Head of caudate nucleus (tissue), 42 donors: ENCODE measurements at regions not wholly inside any gene's neighbourhood (a gene's known extent, or its start where the extent isn't known, plus 50 kb on each side); places are given as distances from the start of the nearest gene placed in this dataset.
A peak's percentile ranks its signal among the peaks of the same experiment; 100 is the strongest.

Experiments
- DNase-seq, 42 donors: peaks; one replicate each; pipeline versions ENCODE4 v3.0.0 to v3.0.0-alpha.2; 2020 to 2021; ENCODE audit warnings: mixed read lengths in 7 of 42
- intact Hi-C: fragments of 100-400 bp; cut with DNase I; formaldehyde crosslinking; loops from one replicate; pipeline ENCODE4 v1.15.0; 2022

DNA sequence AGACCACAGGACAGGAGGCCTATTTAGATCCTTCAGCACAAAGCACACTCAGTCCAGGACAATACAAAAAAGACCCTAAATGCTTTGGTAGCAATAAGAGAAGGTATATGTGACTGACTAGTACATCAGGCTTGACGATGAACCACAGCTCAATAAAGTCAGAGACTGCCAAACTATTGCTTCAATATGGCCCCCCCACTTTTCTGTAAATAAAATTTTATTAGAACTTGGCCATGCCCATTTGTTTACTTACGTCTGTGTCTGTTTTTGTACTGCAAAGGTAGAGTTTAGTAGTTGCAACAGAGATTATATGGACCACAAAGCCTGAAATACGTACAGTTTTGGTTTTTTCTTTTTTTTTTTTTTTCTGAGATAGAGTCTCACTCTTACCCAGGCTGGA lies 136.7 kb downstream of the IRS2 start:
- DNase-seq = no peak
- intact Hi-C loops = no loop called here

DNA sequence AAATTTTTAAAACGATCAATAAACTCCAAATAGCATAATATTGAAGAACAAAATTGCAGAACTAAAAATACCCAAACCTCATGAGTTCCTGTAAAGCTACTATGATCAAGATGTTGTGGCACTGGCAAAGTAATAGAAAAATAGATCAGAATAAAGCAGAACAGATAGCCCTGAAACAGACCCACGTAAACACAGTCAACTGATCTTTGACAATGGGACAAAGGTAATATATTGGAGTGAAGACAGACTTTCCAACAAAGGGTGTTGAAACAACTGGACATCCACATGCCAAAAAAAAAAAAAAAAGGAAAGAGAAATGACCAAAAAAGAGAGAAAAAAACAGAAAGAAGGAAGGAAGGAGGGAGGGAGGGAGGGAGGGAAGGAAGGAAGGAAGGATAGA lies 138.7 kb downstream of the IRS2 start:
- intact Hi-C loops = no loop called here
- no peak for DNase-seq

DNA sequence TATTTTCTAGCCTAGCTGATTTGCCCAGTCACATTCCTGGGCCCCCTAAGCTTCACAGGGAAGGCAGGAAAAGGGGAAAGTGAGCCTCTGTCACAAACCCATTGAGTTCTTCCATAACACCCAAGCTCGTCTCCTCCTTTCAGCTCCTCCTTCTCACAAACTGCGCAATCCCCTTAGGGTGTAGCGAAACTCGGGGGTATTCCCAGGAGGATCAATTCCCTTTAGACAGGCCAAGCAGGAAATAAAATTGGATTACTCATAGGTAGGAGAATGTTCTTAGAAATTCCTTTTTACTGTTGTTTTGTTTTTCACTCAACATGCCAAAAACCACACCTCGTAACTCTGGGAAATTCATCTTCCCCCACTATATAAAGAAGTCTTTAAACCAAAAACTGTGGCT lies 139.3 kb downstream of the IRS2 start:
- intact Hi-C loops = no loop called here
- no peak for DNase-seq

DNA sequence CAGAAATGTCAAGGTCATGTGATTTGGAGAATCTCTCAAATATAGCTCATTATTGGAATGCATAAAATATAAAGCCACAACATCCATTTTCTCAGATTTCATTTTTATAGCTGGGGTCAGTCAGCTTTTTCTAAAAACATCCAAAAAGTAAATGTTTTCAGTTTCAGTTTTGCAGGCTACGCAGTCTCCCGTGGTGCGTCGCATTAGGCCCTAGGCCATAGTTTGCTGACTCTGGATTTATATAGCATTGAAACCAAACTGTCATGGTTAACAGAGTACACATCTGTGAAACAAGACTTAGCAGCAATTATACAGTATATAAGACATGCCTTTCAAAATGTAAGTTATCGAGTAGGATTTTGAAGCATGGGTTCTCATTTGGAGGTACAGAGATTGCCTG lies 140.0 kb downstream of the IRS2 start:
- DNase-seq = no peak
- intact Hi-C loops = no loop called here

DNA sequence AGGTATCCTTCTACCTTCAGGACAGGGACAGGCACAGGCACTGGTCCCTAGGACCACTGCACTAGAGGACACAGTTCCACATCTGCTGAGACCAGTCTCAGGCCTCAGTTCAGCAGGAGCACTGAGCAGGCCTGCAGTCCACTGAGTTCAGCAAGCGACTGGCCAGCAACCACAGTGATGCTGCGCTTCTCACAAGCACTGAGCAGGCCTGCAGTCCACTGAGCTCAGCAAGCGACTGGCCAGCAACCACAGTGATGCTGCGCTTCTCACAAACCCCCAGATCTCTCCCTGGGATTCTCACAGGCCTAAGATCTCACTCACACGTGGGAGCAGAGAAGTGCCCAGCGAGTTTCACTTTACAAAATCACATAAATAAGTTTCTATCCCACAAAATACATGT lies 140.6 kb downstream of the IRS2 start:
- DNase-seq = no peak
- intact Hi-C loops = no loop called here

DNA sequence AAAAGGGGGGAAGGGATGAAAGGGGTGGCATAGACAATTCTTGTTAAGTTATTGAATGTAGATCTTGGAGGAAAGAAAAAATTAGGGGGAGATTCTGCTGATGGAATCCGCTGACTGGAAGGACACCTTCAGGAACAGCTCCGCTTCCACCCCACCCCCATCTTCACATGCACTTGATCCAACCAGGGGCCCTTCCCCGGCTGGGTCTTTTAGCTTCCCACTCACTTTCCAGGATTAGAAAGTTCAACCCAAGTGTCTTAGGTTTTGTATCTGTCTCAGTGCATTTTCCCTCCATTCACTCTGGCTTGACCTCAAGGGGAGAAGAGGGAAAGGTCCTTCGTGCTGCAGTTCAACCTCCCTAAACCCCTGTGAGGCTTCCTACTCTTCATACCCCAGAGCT lies 141.4 kb downstream of the IRS2 start:
- intact Hi-C loops = no loop called here

DNA sequence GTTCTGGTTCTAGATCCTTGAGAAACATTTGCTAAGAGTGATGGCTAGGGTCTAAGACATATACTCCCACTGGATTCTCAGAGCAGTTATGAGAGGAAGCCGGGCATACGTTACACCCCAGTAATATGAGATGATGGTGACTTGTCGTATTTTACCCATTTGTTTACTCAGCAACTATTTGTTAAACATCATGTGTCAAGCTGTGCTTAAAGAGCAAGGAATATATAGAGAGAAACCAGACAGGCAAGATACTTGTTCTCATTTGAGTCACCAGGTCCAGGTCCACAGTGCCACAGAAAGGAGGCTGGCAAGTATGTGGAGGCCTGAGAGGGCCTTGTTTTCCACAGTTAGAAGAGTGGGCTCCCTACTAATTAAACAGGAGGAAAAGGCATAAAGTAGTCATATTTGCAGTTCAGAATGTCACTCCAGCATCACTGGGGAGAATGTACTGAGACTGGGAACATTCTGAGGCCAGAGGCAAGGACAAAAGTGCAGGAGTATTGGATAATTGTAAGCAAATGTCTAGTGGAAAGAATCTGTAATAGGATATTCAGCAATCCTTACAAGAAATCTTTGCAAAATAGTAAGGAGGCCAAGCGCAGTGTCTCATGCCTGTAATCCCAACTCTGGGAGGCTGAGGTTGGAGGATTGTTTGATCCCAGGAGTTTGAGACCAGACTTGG lies 142.2 kb downstream of the IRS2 start:
- DNase-seq = no peak
- intact Hi-C loops = no loop called here

More for the DNA sequence above, 141.4 kb downstream of the IRS2 start:
- DNase-seq = no peak

DNA sequence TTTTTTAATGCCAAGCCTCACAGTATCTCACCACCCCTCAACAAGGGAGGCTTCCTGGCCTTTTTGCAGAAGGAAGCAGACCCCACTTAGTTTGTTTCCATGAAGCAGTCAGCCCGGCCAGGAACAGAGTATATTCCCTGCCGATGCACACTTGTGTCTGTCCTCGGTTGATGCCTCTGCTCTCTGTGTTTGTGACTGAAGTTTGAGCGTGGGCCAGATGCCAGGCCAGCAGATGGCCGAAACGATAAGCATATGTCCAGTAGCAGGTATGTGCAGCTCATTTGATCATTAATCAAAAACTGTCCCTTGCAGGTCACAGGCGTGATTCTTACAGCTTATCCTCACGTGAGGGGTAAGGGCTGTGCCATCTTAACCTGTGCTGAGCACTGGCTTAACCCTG lies 144.0 kb downstream of the IRS2 start:
- intact Hi-C loops = no loop called here
- no peak for DNase-seq

DNA sequence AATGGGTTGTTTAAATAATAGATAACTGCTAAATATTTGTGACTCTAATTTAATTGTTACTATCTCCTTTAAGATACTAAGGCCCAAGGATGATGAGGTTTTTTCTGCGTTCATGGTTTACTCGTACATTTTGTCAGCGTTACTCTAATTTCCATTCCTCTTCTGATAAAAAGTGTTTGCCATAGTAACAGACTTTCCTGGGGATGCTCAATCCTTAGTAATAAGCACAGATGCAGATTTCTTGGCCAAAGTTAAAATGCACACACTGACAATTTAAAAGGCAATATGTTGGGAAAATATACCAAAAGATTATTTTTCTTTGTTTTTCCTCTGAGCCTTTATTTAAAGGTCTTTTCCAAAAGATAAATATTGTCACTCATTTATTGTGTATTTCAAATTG lies 149.6 kb downstream of the IRS2 start:
- intact Hi-C loops = no loop called here
- DNase-seq = no peak

DNA sequence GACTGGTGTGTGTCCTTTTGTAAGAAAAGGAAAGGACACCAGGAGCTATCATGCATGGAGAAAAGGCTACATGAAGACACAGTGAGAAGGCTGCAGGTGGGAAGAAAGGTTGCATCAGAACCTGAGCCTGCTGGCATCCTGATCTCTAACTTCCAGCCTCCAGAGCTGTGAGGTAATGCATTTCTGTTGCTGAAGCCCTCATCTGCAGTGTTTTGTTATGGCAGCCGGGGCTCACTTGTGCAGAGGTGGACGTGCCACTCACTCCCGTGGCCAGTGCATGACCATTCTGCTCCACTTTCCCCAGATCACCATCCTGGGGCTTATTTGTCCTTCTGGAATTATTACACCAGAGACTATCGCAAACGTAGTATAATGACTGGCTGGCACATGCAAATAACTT lies 155.3 kb downstream of the IRS2 start:
- intact Hi-C loops = no loop called here
- DNase-seq = no peak

DNA sequence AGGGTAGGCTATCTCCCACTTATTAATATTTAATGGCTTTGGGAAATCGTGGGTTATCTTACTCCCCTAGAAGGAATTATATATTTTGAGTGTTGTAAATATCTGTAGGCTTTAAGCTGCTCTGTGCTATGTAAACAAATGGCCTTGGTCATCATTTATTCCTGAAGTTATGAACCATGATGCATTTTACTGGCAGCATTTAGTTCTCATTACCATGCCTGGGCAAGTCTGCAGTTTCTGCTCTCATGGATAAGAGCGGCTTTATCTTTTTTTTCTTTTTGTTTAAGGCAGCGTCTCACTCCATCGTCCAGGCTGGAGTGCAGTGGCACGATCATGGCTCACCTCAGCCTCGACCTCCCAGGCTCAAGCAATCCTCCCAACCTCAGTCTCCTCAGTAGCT lies 156.1 kb downstream of the IRS2 start:
- no peak for DNase-seq
- intact Hi-C loops = no loop called here

DNA sequence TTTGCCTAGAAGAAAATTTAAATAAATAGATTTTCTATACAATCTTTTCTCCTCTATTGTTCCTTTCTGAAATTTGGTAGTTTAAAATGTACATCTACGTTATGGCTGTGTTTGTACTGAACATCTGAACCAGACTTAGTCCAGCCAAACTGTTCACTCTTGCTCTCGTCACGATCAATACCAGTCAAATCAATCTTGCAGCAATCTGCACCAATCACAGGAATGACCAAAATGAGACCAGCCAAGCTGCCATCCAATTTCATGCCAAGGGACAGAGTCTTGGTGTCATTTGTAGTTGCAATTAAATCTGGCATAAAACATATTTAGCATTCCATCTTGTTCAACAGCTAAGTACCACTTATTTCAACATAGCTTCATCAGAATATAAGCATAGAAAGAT lies 156.6 kb downstream of the IRS2 start:
- DNase-seq = no peak
- intact Hi-C loops = no loop called here

DNA sequence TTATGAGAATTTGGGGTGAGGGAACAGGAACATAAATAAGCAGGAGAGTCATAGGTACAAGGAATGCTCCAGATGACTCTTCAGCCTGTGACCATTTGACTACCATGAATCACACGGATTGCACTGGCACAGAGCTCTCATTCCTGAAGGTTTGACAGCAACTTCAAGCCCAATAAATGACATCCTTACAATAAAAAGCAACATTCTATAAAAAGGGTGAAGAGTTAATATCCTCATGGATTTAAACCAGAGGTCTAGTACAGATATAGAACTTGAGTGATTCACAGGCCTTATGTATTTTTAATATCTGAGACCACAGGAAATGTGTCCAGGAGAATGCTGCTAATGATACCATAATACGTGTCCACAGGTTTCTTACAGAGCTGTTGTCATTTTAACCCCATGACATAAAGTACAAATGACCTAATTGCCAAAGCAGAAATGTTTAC lies 158.1 kb downstream of the IRS2 start:
- DNase-seq = no peak
- intact Hi-C loops = no loop called here

DNA sequence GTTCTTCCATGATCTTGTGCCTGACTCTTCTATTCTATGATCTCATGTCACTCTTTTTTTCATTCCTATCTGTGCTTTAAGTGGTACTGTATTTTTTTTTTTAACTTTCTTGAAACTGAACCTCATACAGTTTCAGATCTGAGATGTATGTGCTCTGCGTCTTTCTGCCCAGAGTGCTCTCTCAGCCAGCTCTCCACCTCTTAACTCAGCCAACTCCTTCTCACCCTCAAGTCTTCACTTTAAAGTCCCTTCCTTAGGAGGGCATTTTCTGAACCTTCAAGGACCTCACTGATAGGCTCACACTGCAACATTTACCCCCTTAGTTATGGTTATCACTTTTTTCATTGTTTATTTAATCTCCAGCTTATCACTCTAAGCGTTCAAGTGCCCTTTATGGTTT lies 158.7 kb downstream of the IRS2 start:
- intact Hi-C loops = no loop called here
- DNase-seq = no peak

DNA sequence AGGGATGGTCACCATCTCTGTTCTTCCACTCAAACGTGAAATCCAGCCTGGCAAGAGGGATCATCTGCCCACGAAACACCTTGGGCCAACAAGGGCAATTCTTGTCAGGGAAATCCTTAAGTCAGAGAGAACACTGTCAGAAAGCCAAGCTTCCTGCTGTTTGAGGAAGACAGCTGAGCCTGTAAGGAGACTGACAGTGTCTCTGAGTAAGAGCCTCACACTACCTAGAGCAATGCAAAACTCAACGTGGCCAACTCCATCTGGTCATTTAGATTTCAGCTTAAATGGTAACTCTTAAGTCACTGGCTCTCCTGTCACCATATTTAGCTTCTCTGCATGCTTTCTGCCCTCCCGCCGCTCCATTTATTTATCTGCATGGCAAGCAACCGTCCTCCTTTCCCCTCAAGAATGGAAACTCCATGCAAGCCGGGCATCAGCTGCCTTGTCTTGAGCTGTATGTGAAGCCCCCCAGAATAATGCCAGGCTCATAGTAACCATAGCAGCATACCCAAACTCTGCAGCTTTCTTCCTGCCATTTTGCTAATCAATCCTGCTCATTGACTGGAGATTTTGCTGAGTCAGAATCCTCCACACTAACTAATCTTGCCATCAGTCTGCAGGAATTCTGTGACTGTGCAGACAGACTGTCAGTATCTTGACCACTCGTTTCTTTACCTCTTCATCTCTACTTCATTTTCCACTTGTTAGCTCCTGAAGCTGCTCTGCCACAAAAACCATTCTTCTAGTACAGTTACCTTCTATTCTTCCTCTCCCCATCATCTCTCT lies 159.8 kb downstream of the IRS2 start:
- no peak for DNase-seq
- intact Hi-C loops = no loop called here

DNA sequence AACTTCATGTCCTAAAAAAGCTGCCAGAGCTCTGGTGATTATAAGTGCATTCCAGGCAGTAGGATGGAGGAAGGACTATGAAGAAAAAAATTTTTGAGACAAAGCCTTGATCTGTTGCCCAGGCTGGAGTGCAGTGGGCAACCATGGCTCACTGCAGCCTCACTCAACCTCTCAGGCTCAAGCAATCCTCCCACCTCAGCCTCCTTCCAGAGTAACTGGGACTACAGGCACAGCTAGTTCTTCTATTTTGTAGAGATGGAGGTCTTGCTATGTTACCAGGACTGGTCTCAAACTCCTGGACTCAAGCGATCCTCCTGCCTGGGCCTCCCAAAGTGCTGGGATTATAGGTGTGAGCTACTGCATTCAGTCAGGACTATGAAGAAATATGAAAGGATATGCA lies 161.2 kb downstream of the IRS2 start:
- no peak for DNase-seq
- intact Hi-C loops = no loop called here

DNA sequence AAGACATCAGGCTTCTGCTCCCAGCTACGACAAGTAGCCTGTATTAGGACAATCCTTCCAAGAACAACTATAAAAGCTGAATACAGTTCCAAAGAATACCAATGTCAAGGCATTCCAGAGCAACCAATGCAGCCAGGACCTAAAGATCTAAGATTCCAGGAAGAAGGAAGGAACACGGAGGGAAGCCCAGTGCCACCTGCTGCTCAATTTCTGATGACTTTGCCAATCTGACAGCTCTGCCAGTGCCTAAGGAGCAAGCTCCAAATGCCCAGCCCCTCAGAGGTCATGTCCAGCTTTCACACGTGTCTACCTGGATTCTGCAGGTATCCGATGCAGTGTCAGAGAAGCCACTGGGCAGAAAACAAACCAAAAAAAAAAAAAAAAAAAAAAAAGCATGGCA lies 164.4 kb downstream of the IRS2 start:
- intact Hi-C loops = no loop called here
- no peak for DNase-seq

DNA sequence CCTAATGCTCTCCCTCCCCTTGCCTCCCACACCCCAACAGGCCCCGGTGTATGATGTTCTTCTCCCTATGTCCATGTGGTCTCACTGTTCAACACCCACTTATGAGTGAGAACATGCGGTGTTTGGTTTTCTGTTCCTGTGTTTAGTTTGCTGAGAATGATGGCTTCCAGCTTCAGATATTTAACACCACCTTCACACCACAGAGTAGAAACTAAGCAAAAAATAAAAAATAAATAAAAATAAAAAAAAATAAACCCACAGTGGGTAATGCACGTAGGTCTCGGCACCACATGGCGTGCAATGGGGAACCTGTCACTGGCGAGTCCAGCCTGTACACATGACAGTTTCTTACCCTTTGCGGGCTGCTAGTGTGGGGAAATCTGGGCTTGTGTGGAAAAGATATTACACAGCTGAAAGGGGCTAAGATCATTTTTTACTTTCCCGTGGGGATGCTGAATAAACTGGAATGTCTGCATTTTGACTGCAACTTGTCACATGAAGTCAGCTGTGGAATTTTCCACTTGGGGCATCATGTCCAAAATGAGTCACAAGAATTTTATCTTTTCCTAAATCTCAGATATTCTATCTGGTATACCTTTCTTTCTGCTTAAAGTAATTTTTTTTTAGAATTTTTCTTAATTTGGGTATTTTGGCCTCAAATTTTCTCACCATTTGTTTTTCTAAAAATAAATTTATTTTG lies 170.5 kb downstream of the IRS2 start:
- intact Hi-C loops = no loop called here
- no peak for DNase-seq

DNA sequence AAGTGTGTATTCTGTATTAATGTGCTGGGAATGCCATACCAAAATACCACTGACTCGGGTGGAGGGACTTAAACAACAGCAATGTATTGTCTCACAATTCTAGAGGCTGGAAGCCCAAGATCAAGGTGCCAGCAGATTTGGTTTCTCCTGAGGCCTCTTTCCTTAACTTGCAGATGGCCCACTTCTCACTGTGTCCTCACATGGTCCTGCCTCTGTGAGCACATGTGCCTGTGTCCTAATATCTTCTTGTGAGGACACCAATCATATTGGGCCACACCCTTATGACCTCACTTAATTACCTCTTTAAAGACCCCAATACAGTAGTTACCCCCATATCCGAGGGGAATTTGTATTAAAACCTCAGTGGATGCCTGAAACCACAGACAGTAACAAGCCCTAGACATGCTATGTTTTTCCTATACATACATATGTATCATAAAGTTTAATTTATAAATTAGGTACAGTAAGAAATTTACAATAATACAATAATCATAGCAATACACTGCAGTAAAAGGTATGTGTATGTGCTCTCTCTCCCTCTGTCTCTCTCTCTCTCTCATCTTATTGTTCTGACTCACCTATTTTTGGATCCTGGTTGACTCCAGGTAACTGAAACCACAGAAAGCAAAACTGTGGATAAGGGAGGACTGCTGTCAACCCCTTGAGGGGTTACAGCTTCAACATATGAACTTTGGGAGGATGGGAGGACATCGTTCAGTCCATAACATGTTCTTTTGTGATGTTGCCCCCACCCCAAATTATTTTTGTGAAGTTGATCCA lies 174.3 kb downstream of the IRS2 start:
- intact Hi-C loops = no loop called here
- DNase-seq = no peak

DNA sequence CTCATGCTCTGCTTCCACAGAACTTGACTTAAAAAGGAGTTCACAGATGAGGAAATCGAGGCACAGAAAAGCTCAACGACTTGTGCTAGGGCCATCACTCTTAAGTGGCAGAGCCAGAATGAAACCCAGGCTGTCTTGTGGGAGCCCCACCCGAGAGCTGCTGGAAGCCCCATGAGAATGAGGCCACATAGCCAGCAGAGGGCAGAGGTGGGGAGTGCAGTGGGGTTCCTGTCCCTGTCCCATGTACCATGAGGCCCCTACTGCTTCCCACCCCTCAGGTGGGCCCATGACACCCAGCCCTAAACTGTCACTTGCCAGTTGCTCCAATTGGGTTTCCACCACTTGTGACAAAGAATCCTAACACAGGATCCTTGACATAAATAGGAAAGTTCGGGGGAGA lies 175.9 kb downstream of the IRS2 start:
- intact Hi-C loops = no loop called here
- DNase-seq = peak in 36 of 42 donors; percentile 8 to 67 (median 38)
